HG03159 (cell line): ENCODE measurements at regions not wholly inside any gene's neighbourhood (a gene's known extent, or its start where the extent isn't known, plus 50 kb on each side); places are given as distances from the start of the nearest gene placed in this dataset.
"Not testable (repeated sequence)": the region's sequence is repeated elsewhere in the genome, so short reads cannot be mapped to it uniquely, and the experiment has no call there.

Source experiments
- ATAC-seq: cut with Tn5 transposase; IDR thresholded peaks from one replicate; pipeline ENCODE4 v1.9.1; 2021; ENCODE audit warnings: mild to moderate bottlenecking, moderate library complexity; ENCODE audit not compliant: unreplicated experiment

DNA sequence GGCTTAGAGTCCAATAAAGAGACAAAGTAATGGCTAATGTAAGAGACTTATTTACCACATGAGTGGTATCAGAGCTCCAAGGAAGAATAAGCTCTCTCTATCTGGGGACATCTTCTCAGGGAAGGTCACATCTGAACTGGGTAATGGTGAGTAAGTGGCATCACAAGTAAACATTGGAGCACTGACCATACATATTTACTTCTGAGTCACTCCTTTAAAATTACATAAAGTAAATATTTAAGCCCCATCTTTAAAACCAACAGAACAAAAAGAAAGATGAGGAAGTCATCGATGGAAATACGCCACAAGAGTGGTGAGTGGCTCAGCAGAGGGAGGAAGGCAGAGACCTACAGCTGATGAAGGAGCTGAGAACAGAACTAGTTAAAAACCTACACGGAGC lies 159.9 kb downstream of the DUSP6 start:
- no peak for ATAC-seq

DNA sequence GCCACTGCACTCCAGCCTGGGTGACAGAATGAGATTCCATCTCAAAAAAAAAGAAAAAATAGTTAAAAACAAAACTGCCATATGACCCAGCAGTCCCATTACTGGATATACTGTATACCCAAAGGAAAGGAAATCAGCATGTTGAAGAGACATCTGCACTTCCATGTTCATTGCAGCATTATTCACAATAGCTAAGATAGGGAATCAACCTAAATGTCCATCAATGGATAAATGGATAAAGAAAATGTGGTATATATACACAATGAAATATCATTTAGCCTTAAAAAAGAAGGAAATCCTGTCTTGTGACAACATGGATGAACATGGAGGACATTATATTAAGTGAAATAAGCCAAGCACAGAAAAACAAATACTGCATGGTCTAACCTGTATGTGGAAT lies 160.7 kb downstream of the DUSP6 start:
- not testable (repeated sequence) for ATAC-seq

DNA sequence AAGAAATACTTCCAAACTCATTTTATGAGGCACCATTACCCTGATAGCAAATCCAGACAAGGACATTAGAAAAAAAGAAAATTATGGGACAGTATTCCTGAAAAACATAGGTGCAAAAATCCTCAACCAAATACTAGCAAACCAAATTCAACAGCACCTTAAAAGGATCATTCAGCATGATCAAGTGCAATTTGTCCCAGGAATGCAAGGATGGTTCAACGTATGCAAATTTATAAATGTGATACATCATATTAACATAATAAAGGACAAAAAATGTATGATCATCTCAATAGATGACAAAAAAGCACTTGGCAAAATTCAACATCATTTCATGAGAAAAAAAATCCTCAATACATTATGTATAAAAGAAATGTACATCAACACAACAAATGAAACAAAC lies 162.9 kb downstream of the DUSP6 start:
- ATAC-seq = no peak

GRCh38 chr12:89187507-89187906 lies 164.8 kb downstream of the DUSP6 start:
- ATAC-seq = no peak

GRCh38 chr12:89185889-89186288 lies 166.4 kb downstream of the DUSP6 start:
- ATAC-seq = no peak

- no peak for ATAC-seq
Observed at GRCh38 chr12:89185181-89185580, 167.1 kb downstream of the DUSP6 start.

DNA sequence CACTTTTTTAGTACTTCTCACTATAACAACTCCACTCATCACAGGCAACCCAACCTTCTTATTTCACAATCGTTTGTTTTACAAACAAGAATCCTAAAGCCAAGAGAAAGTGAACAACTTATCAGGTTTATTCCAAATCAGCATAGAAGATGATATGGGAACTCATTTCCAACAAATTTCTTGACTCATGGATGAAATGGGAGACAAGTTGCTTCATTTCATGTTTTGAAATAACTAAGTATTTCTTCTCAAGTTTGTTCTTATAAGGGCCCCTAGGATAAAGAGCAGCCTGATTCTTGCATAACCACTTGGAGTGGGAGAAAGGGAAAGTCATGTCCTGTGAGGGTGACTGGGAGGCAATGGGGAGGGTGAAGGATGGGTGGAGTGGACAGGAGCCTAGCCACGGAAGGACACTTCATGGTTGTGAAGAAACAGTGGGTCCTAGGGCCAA lies 168.3 kb downstream of the DUSP6 start:
- ATAC-seq = no peak

DNA sequence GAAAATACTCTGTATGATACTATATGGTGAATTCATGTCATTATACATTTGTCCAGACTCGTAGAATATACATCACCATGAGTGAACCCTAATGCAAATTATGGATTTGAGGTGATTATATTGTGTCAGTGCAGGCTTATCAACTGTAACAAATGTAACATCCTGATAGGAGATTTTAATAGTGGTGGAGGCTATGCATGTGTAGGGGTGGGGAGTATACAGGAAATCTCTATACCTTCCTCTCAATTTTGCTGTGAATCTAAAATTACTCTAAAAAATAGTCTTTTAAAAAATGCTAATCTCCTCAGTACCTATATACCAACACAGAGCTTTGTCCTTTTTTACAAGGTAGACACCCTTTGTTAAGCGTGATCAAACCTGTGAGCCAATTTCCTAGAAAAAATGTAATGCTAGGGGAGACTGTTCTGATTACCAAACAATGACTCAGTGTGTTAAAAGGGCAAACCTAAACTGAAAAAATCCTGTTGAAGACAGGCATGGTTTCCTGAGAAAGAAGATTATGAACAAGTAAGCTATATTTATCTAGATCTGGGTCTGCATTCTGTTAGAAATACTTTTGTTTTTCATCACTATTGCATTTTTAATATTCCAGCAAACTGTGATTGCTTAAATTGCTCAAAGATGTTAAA lies 170.9 kb downstream of the DUSP6 start:
- no peak for ATAC-seq

GRCh38 chr12:89180496-89180895 lies 171.8 kb downstream of the DUSP6 start:
- ATAC-seq = no peak

DNA sequence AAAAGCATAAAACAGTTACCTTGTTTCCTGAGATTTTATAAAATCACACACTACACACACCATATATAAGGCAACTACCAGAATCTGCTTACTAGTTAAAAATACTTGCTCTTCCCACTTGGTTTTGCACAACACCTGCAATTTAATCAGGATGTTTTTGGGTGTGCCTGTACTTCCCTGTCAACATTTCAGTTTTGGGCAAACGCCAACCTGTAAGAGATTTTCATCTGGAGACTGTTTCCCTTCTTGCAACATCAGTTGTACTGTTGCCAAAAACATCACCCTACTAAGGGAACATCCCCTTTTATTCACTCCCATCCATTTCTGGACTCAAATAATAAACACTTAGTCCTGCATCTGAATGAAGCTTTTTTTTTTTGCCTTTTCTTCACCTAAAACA lies 172.3 kb downstream of the DUSP6 start:
- no peak for ATAC-seq

DNA sequence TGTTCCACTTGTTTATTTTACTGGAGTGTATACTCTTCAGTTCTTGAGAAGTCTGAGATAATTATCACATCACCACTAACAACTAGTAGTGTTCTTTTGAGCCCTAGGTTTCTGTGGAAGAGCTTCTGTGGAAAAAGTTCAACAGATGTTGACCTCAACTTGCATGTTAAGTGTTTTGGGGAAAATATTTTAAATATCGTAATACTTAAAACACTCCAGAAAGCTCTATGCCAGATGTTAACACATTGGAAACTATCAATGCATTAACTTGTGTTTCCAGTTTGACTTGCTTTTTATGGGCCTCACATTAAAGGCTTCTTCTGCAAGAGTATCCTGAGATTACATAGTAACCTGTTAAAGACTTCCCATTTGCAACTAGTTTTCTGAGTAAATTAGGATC lies 173.1 kb downstream of the DUSP6 start:
- ATAC-seq = no peak

- ATAC-seq = no peak
Observed at GRCh38 chr12:89177802-89178395, 174.4 kb downstream of the DUSP6 start.

DNA sequence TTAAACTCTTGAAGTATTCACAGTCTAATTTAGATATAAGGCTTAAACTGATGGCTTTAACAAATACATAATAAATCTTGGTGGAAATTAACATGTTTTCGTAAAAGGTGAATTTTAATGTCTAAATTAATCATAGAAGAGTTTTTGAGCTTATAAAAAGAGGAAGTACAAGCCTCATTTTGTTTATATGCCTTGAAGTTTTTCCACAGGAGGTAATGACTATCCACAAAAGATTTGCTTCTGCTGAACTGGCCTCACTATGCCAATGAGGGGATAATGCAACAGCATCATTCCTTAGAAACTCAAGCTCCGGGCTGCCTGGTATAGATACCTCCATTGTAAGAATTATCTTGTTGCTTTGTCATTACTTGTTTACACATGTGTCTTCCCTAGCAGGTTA lies 175.6 kb downstream of the DUSP6 start:
- no peak for ATAC-seq

- ATAC-seq = no peak
Observed at GRCh38 chr12:89173678-89174077, 178.6 kb downstream of the DUSP6 start.

- no peak for ATAC-seq
Observed at GRCh38 chr12:89173096-89173495, 179.2 kb downstream of the DUSP6 start.

GRCh38 chr12:89172224-89172623 lies 180.1 kb downstream of the DUSP6 start:
- no peak for ATAC-seq

GRCh38 chr12:89169321-89169720 lies 183.0 kb downstream of the DUSP6 start:
- no peak for ATAC-seq

GRCh38 chr12:89167986-89168385 lies 184.3 kb downstream of the DUSP6 start:
- ATAC-seq = no peak

- peak; percentile 97 for ATAC-seq
Observed at GRCh38 chr12:89166525-89166934, 185.8 kb downstream of the DUSP6 start.

DNA sequence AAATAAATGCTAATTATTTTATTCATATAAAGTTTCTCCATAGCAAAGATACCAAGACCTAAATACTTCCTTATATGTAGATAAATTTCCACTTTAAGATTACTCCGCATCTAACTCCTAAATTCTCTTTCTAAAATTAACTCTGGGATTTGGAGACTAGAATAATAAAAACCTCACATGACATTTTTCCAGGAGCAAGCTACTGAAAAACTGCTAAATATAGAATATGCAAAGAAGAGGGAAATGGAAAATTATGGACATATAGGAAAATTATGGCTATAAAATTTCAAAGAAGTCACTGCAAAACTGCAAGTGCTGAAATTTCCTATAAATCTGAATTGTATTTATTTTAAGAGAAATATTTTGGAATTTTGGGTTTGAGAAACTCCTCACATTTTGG lies 186.2 kb downstream of the DUSP6 start:
- no peak for ATAC-seq

DNA sequence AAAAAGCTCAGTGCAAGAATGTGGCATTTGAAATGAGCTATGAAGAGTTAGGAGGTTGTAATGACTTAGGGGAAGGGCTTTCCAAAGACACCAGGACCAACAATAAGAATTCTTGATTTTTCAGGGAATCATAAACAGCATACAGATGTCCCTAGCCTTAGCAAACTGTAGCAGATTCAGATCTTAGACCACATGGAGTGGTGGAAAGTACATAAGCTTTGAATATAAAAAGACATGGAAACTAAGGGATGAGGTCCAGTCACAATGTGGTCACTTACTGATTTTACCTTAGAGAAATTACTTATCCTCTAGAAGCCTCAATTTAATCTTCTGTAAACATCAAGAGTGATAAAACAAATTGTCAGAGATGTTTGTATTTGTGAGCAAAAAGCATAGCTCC lies 186.6 kb downstream of the DUSP6 start:
- no peak for ATAC-seq

GRCh38 chr12:89163918-89164317 lies 188.4 kb downstream of the DUSP6 start:
- ATAC-seq = no peak
